GM20000 (cell line): ENCODE measurements at regions not wholly inside any gene's neighbourhood (a gene's known extent, or its start where the extent isn't known, plus 50 kb on each side); places are given as distances from the start of the nearest gene placed in this dataset.
"Not testable (repeated sequence)": the region's sequence is repeated elsewhere in the genome, so short reads cannot be mapped to it uniquely, and the experiment has no call there.

Experiments
- DNase-seq: peaks from one replicate; pipeline ENCODE4 v3.0.0; 2012; ENCODE audit warnings: low spot score
- CTCF ChIP-seq: IDR thresholded peaks from 2 replicates; pipeline ENCODE4 v1.5.1; 2012; ENCODE audit warnings: mild to moderate bottlenecking, control low read depth; ENCODE audit errors: extremely low read depth, missing control alignments

GRCh38 chr2:133641497-133641896, 73.2 kb upstream of the NCKAP5 start:
- no peak for TF ChIP-seq CTCF
- no peak for DNase-seq

GRCh38 chr2:133641942-133642725, 73.9 kb upstream of the NCKAP5 start:
- DNase-seq: no peak
- no peak for TF ChIP-seq CTCF

GRCh38 chr2:133642791-133643191, 74.5 kb upstream of the NCKAP5 start:
- DNase-seq: no peak
- no peak for TF ChIP-seq CTCF

GRCh38 chr2:133643863-133644262, 75.6 kb upstream of the NCKAP5 start:
- no peak for DNase-seq
- no peak for TF ChIP-seq CTCF

GRCh38 chr2:133644846-133645245, 76.6 kb upstream of the NCKAP5 start:
- DNase-seq: no peak
- no peak for TF ChIP-seq CTCF

- not testable (repeated sequence) for DNase-seq
These were observed 79.1 kb upstream of the NCKAP5 start for GRCh38 chr2:133647386-133647785.

GRCh38 chr2:133651861-133652260, 83.6 kb upstream of the NCKAP5 start:
- DNase-seq: no peak
- TF ChIP-seq CTCF: no peak

- TF ChIP-seq CTCF: no peak
- no peak for DNase-seq
These were observed 84.1 kb upstream of the NCKAP5 start for GRCh38 chr2:133652398-133652797.
